Naive thymus-derived CD8-positive, alpha-beta T cell (primary cell): ENCODE measurements at regions not wholly inside any gene's neighbourhood (a gene's known extent, or its start where the extent isn't known, plus 50 kb on each side); places are given as distances from the start of the nearest gene placed in this dataset.

ENCODE experiments used
- ATAC-seq, 2 donors: fragments of 150-1000 bp; cut with Tn5 transposase in 1 of 2; sonication (Bioruptor Pico), chemical (Tn5 transposase) in 1 of 2; 1 replicate in 1 of 2; 2 replicates in 1 of 2; pipeline ENCODE4 v1.10.0; 2021; ENCODE audit warnings: mild to moderate bottlenecking in 2 of 2, moderate library complexity in 2 of 2
- POLR2A ChIA-PET: fragments of 350-600 bp; sonication (Branson Sonifier 250); formaldehyde crosslinking; loops from one replicate; lab custom pipeline; 2021; ENCODE audit warnings: antibody characterized with exemption; lab: Charles Lee
- DNase-seq, 10 donors: peaks; one replicate each; pipeline versions ENCODE4 v3.0.0 to v3.0.0-alpha.2; 2020 to 2022
- H3K27ac Mint-ChIP-seq, 10 donors: one replicate each; pipeline ENCODE4 v1.8.0; 2020 to 2022; ENCODE audit warnings: mild to moderate bottlenecking in 10 of 10, mixed read lengths in 10 of 10, moderate library complexity in 4 of 10, inconsistent platforms in 1 of 10
- H3K27me3 Mint-ChIP-seq, 5 donors: one replicate each; pipeline ENCODE4 v1.8.0; 2021 to 2022; ENCODE audit warnings: mixed read lengths in 5 of 5
- H3K36me3 Mint-ChIP-seq, 3 donors: one replicate each; pipeline ENCODE4 v1.8.0; 2020 to 2022; ENCODE audit warnings: mixed read lengths in 3 of 3, mild to moderate bottlenecking in 2 of 3, inconsistent platforms in 1 of 3
- H3K4me1 Mint-ChIP-seq, 4 donors: one replicate each; pipeline ENCODE4 v1.8.0; 2021 to 2022; ENCODE audit warnings: mixed read lengths in 4 of 4
- H3K4me3 Mint-ChIP-seq, 10 donors: one replicate each; pipeline ENCODE4 v1.8.0; 2020 to 2022; ENCODE audit warnings: mild to moderate bottlenecking in 10 of 10, mixed read lengths in 10 of 10, moderate library complexity in 6 of 10, inconsistent platforms in 1 of 10
- H3K9me3 Mint-ChIP-seq, 9 donors: one replicate each; pipeline ENCODE4 v1.8.0; 2020 to 2022; ENCODE audit warnings: mixed read lengths in 9 of 9, mild to moderate bottlenecking in 3 of 9, inconsistent platforms in 1 of 9, moderate library complexity in 1 of 9

DNA sequence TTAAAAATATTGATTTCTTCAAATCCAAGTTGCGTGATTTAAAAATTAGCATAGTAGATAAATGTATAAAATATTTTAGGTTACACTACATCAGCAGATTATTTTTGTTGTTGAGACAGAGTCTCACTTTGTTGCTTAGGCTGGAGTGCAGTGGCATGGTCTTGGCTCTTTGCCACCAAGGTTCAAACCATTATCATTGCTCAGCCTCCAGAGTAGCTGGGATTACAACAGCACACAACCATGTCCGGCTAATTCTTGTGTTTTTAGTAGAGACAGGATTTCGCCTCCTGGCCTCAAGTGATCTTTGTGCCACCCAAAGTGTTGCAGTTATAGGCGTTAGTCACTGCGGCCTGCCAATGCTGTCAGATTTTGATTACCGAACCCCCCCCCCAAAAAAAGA, 1390.5 kb upstream of the TENM3 start:
- ATAC-seq (no peak), DNase-seq (no peak)
- H3K9me3 Mint-ChIP-seq: peaks cover 0 to 13% (median 3%) of the 10 kb centered on the region in 9 donors
- POLR2A ChIA-PET: no interaction called here
- H3K27me3 Mint-ChIP-seq: peaks cover 0 to 2% (median 0%) of the 10 kb centered on the region in 5 donors
- H3K4me1 Mint-ChIP-seq: no peaks in the 10 kb centered on the region
- no peak overlapping the region for H3K4me3 Mint-ChIP-seq
- H3K36me3 Mint-ChIP-seq: no peaks in the 10 kb centered on the region
- H3K27ac Mint-ChIP-seq: no peak overlapping the region

DNA sequence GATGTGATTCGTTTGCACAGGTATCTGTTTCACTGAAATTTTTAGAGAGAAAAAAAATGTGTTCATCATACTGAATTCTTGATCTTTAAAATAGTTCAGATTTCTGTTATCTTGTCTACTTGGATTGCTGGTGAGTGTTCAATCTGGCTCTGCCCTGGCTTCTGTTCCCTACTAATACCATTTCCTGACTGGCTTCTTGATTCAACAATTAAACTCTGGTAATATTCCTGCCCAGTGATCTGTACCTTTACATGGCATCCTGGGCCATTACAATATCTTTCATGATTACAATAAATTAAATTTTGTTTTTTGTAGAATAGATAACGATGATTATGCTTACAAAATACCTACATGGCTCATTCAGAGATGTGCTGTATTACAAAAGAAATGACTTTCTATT, 1388.0 kb upstream of the TENM3 start:
- no peak for ATAC-seq
- Mint-ChIP-seq H3K36me3 (no peaks in the 10 kb centered on the region), H3K4me1 (no peaks in the 10 kb centered on the region), H3K27me3 (no peaks in the 10 kb centered on the region), H3K27ac (no peak overlapping the region), H3K9me3 (peaks cover 0 to 25% (median 9%) of the 10 kb centered on the region in 9 donors), H3K4me3 (no peak overlapping the region)
- POLR2A ChIA-PET: no interaction called here
- no peak for DNase-seq

- Mint-ChIP-seq H3K27me3 (no peaks in the 10 kb centered on the region), H3K27ac (no peak overlapping the region), H3K4me1 (no peaks in the 10 kb centered on the region), H3K4me3 (no peak overlapping the region), H3K9me3 (peaks cover 0 to 31% (median 17%) of the 10 kb centered on the region in 9 donors), H3K36me3 (no peaks in the 10 kb centered on the region)
- no peak for ATAC-seq
- POLR2A ChIA-PET: no interaction called here
- no peak for DNase-seq
Measured at GRCh38 chr4:180860089-180860720, 1383.0 kb upstream of the TENM3 start.

DNA sequence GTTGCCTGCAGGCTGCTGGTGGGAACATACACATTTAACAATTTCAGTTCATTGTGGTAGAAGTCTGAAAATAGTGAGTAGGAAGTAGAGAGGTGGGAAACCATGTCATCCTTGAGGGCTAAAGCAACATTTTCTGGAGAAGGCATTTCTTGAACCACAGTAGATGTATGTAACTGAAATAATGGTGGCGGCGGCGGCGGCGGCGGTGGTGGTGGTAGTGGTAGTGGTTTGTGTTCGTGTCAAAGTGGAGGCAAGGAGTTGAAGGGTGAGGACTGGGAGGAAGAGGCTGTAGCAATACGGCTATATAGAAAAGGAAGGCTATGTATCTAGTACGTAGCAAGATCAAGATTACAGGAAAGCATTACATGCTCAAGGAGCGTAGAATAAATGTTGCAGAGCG, 1381.6 kb upstream of the TENM3 start:
- no peaks in the 10 kb centered on the region for H3K27me3 Mint-ChIP-seq
- POLR2A ChIA-PET: no interaction called here
- H3K9me3 Mint-ChIP-seq: peaks cover 0 to 31% (median 17%) of the 10 kb centered on the region in 9 donors
- no peak overlapping the region for H3K4me3 Mint-ChIP-seq
- H3K27ac Mint-ChIP-seq: no peak overlapping the region
- DNase-seq (no peak), ATAC-seq (no peak)
- H3K4me1 Mint-ChIP-seq: no peaks in the 10 kb centered on the region
- H3K36me3 Mint-ChIP-seq: no peaks in the 10 kb centered on the region

- DNase-seq (no peak), ATAC-seq (no peak)
- Mint-ChIP-seq H3K4me1 (no peaks in the 10 kb centered on the region), H3K36me3 (no peaks in the 10 kb centered on the region), H3K27me3 (no peaks in the 10 kb centered on the region), H3K9me3 (peaks cover 0 to 18% (median 5%) of the 10 kb centered on the region in 9 donors), H3K4me3 (no peak overlapping the region), H3K27ac (no peak overlapping the region)
- POLR2A ChIA-PET: no interaction called here
Measured at GRCh38 chr4:180866933-180867643, 1376.1 kb upstream of the TENM3 start.

GRCh38 chr4:180870623-180871022, 1372.6 kb upstream of the TENM3 start:
- DNase-seq: no peak
- no peaks in the 10 kb centered on the region for H3K27me3 Mint-ChIP-seq
- POLR2A ChIA-PET: no interaction called here
- no peaks in the 10 kb centered on the region for H3K36me3 Mint-ChIP-seq
- H3K4me1 Mint-ChIP-seq: no peaks in the 10 kb centered on the region
- ATAC-seq: no peak
- H3K27ac Mint-ChIP-seq: no peak overlapping the region
- H3K9me3 Mint-ChIP-seq: peaks cover 0 to 31% (median 7%) of the 10 kb centered on the region in 9 donors
- no peak overlapping the region for H3K4me3 Mint-ChIP-seq

DNA sequence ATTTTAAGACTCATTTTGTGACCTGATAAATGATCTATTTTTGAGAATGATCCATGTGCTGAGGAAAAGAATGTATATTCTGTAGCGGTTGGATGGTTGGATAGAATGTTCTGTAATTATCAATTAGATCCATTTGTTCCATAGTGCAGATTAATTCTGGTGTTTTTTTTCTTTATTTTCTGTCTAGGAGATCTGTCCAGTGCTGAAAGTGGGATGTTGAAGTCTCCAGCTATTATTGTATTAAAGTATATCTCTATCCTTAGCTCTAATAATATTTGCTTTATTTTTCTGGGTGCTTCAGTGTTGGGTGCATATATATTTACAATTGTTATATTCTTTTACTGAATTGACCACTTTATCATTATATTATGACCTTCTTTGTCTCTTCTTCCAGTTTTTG, 1344.9 kb upstream of the TENM3 start:
- Mint-ChIP-seq H3K27me3 (peaks cover 0 to 4% (median 0%) of the 10 kb centered on the region in 5 donors), H3K36me3 (no peaks in the 10 kb centered on the region), H3K9me3 (peaks cover 2 to 35% (median 9%) of the 10 kb centered on the region in 9 donors), H3K4me3 (no peak overlapping the region), H3K27ac (no peak overlapping the region), H3K4me1 (no peaks in the 10 kb centered on the region)
- ATAC-seq: no peak
- DNase-seq: no peak
- POLR2A ChIA-PET: no interaction called here

DNA sequence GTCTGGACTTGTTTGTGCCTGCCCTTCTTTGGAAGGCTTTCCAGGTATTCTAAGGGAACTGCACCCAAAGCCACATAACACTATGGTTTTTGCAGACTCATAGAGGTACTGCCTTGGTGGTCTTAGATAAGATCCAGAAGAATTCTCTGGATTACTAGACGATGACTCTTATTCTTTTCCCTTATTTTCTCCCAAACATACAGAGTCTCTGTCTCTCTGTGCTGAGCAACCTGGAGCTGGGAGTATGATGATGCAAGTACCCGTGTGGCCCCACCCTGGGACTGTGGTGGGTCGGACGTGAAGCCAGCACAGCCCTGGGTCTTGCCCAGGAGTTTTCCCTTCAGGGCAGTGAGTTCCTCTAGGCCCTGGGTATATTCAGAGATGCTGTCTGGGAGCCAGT, 1342.4 kb upstream of the TENM3 start:
- peaks cover 2 to 35% (median 10%) of the 10 kb centered on the region in 9 donors for H3K9me3 Mint-ChIP-seq
- H3K27me3 Mint-ChIP-seq: peaks cover 0 to 4% (median 0%) of the 10 kb centered on the region in 5 donors
- no peaks in the 10 kb centered on the region for H3K36me3 Mint-ChIP-seq
- H3K27ac Mint-ChIP-seq: no peak overlapping the region
- H3K4me1 Mint-ChIP-seq: no peaks in the 10 kb centered on the region
- ATAC-seq (no peak), DNase-seq (no peak)
- H3K4me3 Mint-ChIP-seq: no peak overlapping the region
- POLR2A ChIA-PET: no interaction called here

- H3K27me3 Mint-ChIP-seq: no peaks in the 10 kb centered on the region
- no peak for DNase-seq
- no peak overlapping the region for H3K4me3 Mint-ChIP-seq
- H3K27ac Mint-ChIP-seq: peak overlapping the region in 1 of 10 donors; percentile 16
- POLR2A ChIA-PET: no interaction called here
- ATAC-seq: no peak
- H3K36me3 Mint-ChIP-seq: no peaks in the 10 kb centered on the region
- H3K9me3 Mint-ChIP-seq: peaks cover 0 to 17% (median 0%) of the 10 kb centered on the region in 9 donors
- peaks cover 0 to 1% (median 0%) of the 10 kb centered on the region in 4 donors for H3K4me1 Mint-ChIP-seq
Measured at GRCh38 chr4:180909279-180909678, 1333.9 kb upstream of the TENM3 start.

- Mint-ChIP-seq H3K9me3 (peaks cover 0 to 17% (median 0%) of the 10 kb centered on the region in 9 donors), H3K4me3 (no peak overlapping the region), H3K4me1 (peaks cover 0 to 1% (median 0%) of the 10 kb centered on the region in 4 donors), H3K27me3 (no peaks in the 10 kb centered on the region), H3K36me3 (no peaks in the 10 kb centered on the region), H3K27ac (no peak overlapping the region)
- no peak for DNase-seq
- no peak for ATAC-seq
- POLR2A ChIA-PET: no interaction called here
Measured at GRCh38 chr4:180913750-180914149, 1329.5 kb upstream of the TENM3 start.

DNA sequence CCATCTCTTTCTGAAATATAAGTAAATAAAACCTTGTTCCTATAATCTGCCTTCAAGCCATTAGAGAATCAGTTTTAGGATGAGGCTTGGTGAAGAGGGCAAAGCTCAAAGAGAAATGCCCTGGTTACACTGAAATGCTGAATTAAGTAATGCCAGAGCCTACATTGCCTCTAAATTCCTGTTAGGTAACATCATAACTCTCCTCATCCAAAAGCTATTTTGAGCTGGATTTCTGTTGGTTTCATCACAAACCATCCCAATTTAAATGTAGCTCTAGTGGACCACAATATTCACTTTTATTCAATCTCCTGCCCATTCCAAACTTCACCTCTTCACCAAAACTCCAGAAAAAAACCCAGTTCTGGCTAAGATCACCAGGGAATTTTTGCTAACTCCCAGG, 1319.7 kb upstream of the TENM3 start:
- no peaks in the 10 kb centered on the region for H3K27me3 Mint-ChIP-seq
- H3K27ac Mint-ChIP-seq: no peak overlapping the region
- DNase-seq (no peak), ATAC-seq (no peak)
- H3K36me3 Mint-ChIP-seq: no peaks in the 10 kb centered on the region
- H3K9me3 Mint-ChIP-seq: peaks cover 0 to 14% (median 0%) of the 10 kb centered on the region in 9 donors
- POLR2A ChIA-PET: no interaction called here
- no peaks in the 10 kb centered on the region for H3K4me1 Mint-ChIP-seq
- H3K4me3 Mint-ChIP-seq: no peak overlapping the region

- no peaks in the 10 kb centered on the region for H3K36me3 Mint-ChIP-seq
- no peak overlapping the region for H3K4me3 Mint-ChIP-seq
- no peak overlapping the region for H3K27ac Mint-ChIP-seq
- no peaks in the 10 kb centered on the region for H3K27me3 Mint-ChIP-seq
- DNase-seq: no peak
- no peak for ATAC-seq
- H3K4me1 Mint-ChIP-seq: no peaks in the 10 kb centered on the region
- peaks cover 0 to 11% (median 0%) of the 10 kb centered on the region in 9 donors for H3K9me3 Mint-ChIP-seq
- POLR2A ChIA-PET: no interaction called here
Measured at GRCh38 chr4:180925805-180926204, 1317.4 kb upstream of the TENM3 start.

DNA sequence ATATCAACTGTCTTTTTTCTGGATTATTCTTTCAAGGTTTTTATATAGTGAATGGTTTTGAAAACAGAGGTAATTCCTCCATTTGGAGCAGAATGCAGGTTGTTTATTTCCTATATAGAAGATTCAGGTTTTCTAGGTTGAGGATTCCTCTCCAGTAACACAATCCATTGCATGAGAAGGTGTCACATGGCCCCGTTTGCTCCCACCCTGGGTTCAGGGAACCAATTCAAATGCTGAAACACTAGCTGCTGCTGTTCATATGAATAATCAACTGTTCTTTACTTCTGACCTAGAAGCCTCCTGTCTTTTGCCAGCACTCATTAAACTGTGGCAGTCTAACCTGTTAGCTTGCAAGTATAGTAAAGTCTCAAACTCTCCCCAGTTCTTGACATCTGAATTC, 1316.9 kb upstream of the TENM3 start:
- ATAC-seq: no peak
- Mint-ChIP-seq H3K27ac (no peak overlapping the region), H3K27me3 (no peaks in the 10 kb centered on the region), H3K4me3 (no peak overlapping the region), H3K36me3 (no peaks in the 10 kb centered on the region), H3K4me1 (no peaks in the 10 kb centered on the region), H3K9me3 (peaks cover 0 to 7% (median 0%) of the 10 kb centered on the region in 9 donors)
- POLR2A ChIA-PET: no interaction called here
- DNase-seq: no peak
